ENCODE measurements at regions not wholly inside any gene's neighbourhood (a gene's known extent, or its start where the extent isn't known, plus 50 kb on each side); places are given as distances from the start of the nearest gene placed in this dataset.

DNA sequence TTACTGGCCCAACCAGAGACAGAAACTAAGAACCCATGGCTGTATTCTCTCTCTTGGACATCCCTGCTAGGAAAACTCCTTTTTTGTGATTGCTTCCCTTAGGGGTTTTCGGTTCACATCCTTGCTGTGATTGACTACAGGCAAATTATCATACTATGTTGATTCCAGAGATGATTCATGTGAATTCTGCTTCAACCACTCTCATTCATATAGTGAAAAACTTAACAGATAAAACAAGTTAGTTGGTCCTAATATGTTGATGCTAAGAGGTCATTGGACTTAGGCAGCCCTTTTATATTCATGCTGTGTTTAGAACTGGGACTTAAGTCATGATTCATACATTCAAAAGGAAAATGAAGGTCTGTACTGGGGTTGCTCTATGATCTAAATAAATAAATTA lies 76.9 kb upstream of the CCN2 start:
- no peaks in the 10 kb centered on the region for H3K9me2 ChIP-seq (replicated peaks; ENCODE audit: insufficient read depth, low read length)
- no peaks in the 10 kb centered on the region for H4K20me1 ChIP-seq (ENCODE audit: insufficient read depth, low read length)
- no peak overlapping the region for H3K4me2 ChIP-seq (ENCODE audit: low read depth, low read length)
- no peaks in the 10 kb centered on the region for H3K36me3 ChIP-seq (replicated peaks; ENCODE audit: insufficient read depth, low read length)
- no peaks in the 10 kb centered on the region for H3F3A ChIP-seq (ENCODE audit: insufficient read depth, low read length)
- no peak overlapping the region for H3K4me3 ChIP-seq (ENCODE audit: low read length)
- TF ChIP-seq EZH2phosphoT487 (IDR thresholded peaks at IDR 0.05; ENCODE audit: low read length), result no peak
- TF ChIP-seq EZH2 (optimal IDR thresholded peaks at IDR 0.05; ENCODE audit: low read depth, low read length), result no peak
- TF ChIP-seq, protein P1, sequence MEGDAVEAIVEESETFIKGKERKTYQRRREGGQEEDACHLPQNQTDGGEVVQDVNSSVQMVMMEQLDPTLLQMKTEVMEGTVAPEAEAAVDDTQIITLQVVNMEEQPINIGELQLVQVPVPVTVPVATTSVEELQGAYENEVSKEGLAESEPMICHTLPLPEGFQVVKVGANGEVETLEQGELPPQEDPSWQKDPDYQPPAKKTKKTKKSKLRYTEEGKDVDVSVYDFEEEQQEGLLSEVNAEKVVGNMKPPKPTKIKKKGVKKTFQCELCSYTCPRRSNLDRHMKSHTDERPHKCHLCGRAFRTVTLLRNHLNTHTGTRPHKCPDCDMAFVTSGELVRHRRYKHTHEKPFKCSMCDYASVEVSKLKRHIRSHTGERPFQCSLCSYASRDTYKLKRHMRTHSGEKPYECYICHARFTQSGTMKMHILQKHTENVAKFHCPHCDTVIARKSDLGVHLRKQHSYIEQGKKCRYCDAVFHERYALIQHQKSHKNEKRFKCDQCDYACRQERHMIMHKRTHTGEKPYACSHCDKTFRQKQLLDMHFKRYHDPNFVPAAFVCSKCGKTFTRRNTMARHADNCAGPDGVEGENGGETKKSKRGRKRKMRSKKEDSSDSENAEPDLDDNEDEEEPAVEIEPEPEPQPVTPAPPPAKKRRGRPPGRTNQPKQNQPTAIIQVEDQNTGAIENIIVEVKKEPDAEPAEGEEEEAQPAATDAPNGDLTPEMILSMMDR (IDR thresholded peaks at IDR 0.05; ENCODE audit: low read length), result no peak
- no peak for DNase-seq
- H3K79me2 ChIP-seq (ENCODE audit: low read length), result no peaks in the 10 kb centered on the region
- H3K27me3 ChIP-seq (replicated peaks; ENCODE audit: insufficient read depth, low read length), result no peaks in the 10 kb centered on the region
- no peaks in the 10 kb centered on the region for H3K4me1 ChIP-seq (ENCODE audit: low read length)
- H3K27ac ChIP-seq (ENCODE audit: low read length), result no peak overlapping the region
- H3K9ac ChIP-seq (ENCODE audit: low read length), result no peak overlapping the region
- H2AFZ ChIP-seq (ENCODE audit: low read length), result no peak overlapping the region
- no peaks in the 10 kb centered on the region for H3K9me3 ChIP-seq (replicated peaks; ENCODE audit: insufficient read depth, low read length)

GRCh38 chr6:132025468-132025867 lies 74.3 kb upstream of the CCN2 start:
- no peak overlapping the region for H3K4me2 ChIP-seq (ENCODE audit: low read depth, low read length)
- H3K27ac ChIP-seq (ENCODE audit: low read length), result no peak overlapping the region
- H2AFZ ChIP-seq (ENCODE audit: low read length), result no peak overlapping the region
- no peak for DNase-seq
- H3K9ac ChIP-seq (ENCODE audit: low read length), result no peak overlapping the region
- H3F3A ChIP-seq (ENCODE audit: insufficient read depth, low read length), result no peaks in the 10 kb centered on the region
- no peaks in the 10 kb centered on the region for H3K79me2 ChIP-seq (ENCODE audit: low read length)
- H4K20me1 ChIP-seq (ENCODE audit: insufficient read depth, low read length), result no peaks in the 10 kb centered on the region
- TF ChIP-seq, protein P1 (IDR thresholded peaks at IDR 0.05; ENCODE audit: low read length), result no peak
- TF ChIP-seq EZH2 (optimal IDR thresholded peaks at IDR 0.05; ENCODE audit: low read depth, low read length), result no peak
- TF ChIP-seq EZH2phosphoT487 (IDR thresholded peaks at IDR 0.05; ENCODE audit: low read length), result no peak
- no peaks in the 10 kb centered on the region for H3K27me3 ChIP-seq (replicated peaks; ENCODE audit: insufficient read depth, low read length)
- H3K4me1 ChIP-seq (ENCODE audit: low read length), result no peaks in the 10 kb centered on the region
- no peaks in the 10 kb centered on the region for H3K36me3 ChIP-seq (replicated peaks; ENCODE audit: insufficient read depth, low read length)
- no peaks in the 10 kb centered on the region for H3K9me3 ChIP-seq (replicated peaks; ENCODE audit: insufficient read depth, low read length)
- no peak overlapping the region for H3K4me3 ChIP-seq (ENCODE audit: low read length)
- H3K9me2 ChIP-seq (replicated peaks; ENCODE audit: insufficient read depth, low read length), result no peaks in the 10 kb centered on the region

GRCh38 chr6:132023490-132023889 lies 72.3 kb upstream of the CCN2 start:
- Histone ChIP-seq H3F3A (ENCODE audit: insufficient read depth, low read length) (no peaks in the 10 kb centered on the region), H3K9me2 (replicated peaks; ENCODE audit: insufficient read depth, low read length) (no peaks in the 10 kb centered on the region), H3K4me2 (ENCODE audit: low read depth, low read length) (no peak overlapping the region), H3K9ac (ENCODE audit: low read length) (no peak overlapping the region), H2AFZ (ENCODE audit: low read length) (no peak overlapping the region), H3K79me2 (ENCODE audit: low read length) (no peaks in the 10 kb centered on the region), H3K4me3 (ENCODE audit: low read length) (no peak overlapping the region), H3K27ac (ENCODE audit: low read length) (no peak overlapping the region), H3K9me3 (replicated peaks; ENCODE audit: insufficient read depth, low read length) (no peaks in the 10 kb centered on the region), H4K20me1 (ENCODE audit: insufficient read depth, low read length) (no peaks in the 10 kb centered on the region), H3K27me3 (replicated peaks; ENCODE audit: insufficient read depth, low read length) (no peaks in the 10 kb centered on the region), H3K4me1 (ENCODE audit: low read length) (no peaks in the 10 kb centered on the region), H3K36me3 (replicated peaks; ENCODE audit: insufficient read depth, low read length) (no peaks in the 10 kb centered on the region)
- TF ChIP-seq EZH2phosphoT487 (IDR thresholded peaks at IDR 0.05; ENCODE audit: low read length) (no peak), EZH2 (optimal IDR thresholded peaks at IDR 0.05; ENCODE audit: low read depth, low read length) (no peak)
- TF ChIP-seq, protein P1 (IDR thresholded peaks at IDR 0.05; ENCODE audit: low read length), result no peak
- no peak for DNase-seq

Measured in MM.1S (cell line).